ENCODE measurements at regions not wholly inside any gene's neighbourhood (a gene's known extent, or its start where the extent isn't known, plus 50 kb on each side); places are given as distances from the start of the nearest gene placed in this dataset.
A peak's percentile ranks its signal among the peaks of the same experiment; 100 is the strongest.
"Not testable (repeated sequence)": the region's sequence is repeated elsewhere in the genome, so short reads cannot be mapped to it uniquely, and the experiment has no call there.

GRCh38 chr3:18593231-18593630, 168.1 kb upstream of the SATB1 start:
- no peak for DNase-seq

GRCh38 chr3:18591120-18591519, 166.0 kb upstream of the SATB1 start:
- no peak for DNase-seq

- no peak for DNase-seq
Measured at GRCh38 chr3:18586076-18586475, 160.9 kb upstream of the SATB1 start.

GRCh38 chr3:18585004-18585968, 160.1 kb upstream of the SATB1 start:
- DNase-seq = no peak

GRCh38 chr3:18580268-18580667, 155.1 kb upstream of the SATB1 start:
- no peak for DNase-seq

- DNase-seq = no peak
Measured at GRCh38 chr3:18579661-18580060, 154.5 kb upstream of the SATB1 start.

GRCh38 chr3:18575573-18575972, 150.4 kb upstream of the SATB1 start:
- DNase-seq = no peak

GRCh38 chr3:18572809-18573208, 147.7 kb upstream of the SATB1 start:
- no peak for DNase-seq

GRCh38 chr3:18567293-18567692, 142.2 kb upstream of the SATB1 start:
- no peak for DNase-seq

GRCh38 chr3:18562364-18563154, 137.4 kb upstream of the SATB1 start:
- no peak for DNase-seq

GRCh38 chr3:18559331-18559842, 134.2 kb upstream of the SATB1 start:
- peak; percentile 38 for DNase-seq

GRCh38 chr3:18558507-18558906, 133.4 kb upstream of the SATB1 start:
- no peak for DNase-seq

- DNase-seq = no peak
Measured at GRCh38 chr3:18557216-18557615, 132.1 kb upstream of the SATB1 start.

- no peak for DNase-seq
Measured at GRCh38 chr3:18556503-18557135, 131.5 kb upstream of the SATB1 start.

GRCh38 chr3:18556001-18556408, 130.9 kb upstream of the SATB1 start:
- no peak for DNase-seq

GRCh38 chr3:18552579-18553105, 127.5 kb upstream of the SATB1 start:
- not testable (repeated sequence) for DNase-seq

- no peak for DNase-seq
Measured at GRCh38 chr3:18546632-18547031, 121.5 kb upstream of the SATB1 start.

GRCh38 chr3:18544146-18544545, 119.0 kb upstream of the SATB1 start:
- no peak for DNase-seq

- no peak for DNase-seq
Measured at GRCh38 chr3:18538463-18539230, 113.5 kb upstream of the SATB1 start.

- no peak for DNase-seq
Measured at GRCh38 chr3:18533039-18533438, 107.9 kb upstream of the SATB1 start.

- no peak for DNase-seq
Measured at GRCh38 chr3:18531662-18532061, 106.5 kb upstream of the SATB1 start.

- no peak for DNase-seq
Measured at GRCh38 chr3:18529631-18530030, 104.5 kb upstream of the SATB1 start.

Measured in NCI-H2081 treated with DMSO at 0.1 percent for 48 hours (cell line).